Adrenal gland (tissue), 9 donors: ENCODE measurements at regions not wholly inside any gene's neighbourhood (a gene's known extent, or its start where the extent isn't known, plus 50 kb on each side); places are given as distances from the start of the nearest gene placed in this dataset.

Experiments
- DNase-seq, 7 donors: peaks; one replicate each; pipeline ENCODE4 v3.0.0-alpha.2; 2019 to 2020
- H3K27ac ChIP-seq, 5 donors: fragments of 200-600 bp; sonication (generic) in 4 of 5; 1 replicate in 3 of 5; 2 replicates in 2 of 5; pipeline versions ENCODE4 v1.5.1 to v1.8.0; 2016 to 2020; ENCODE audit warnings: mild to moderate bottlenecking in 1 of 5
- H3K27me3 ChIP-seq: fragments of 200-600 bp; 2 replicates; pipeline ENCODE4 v1.8.0; 2021
- H3K36me3 ChIP-seq, 2 donors: fragments of 200-600 bp; replicated peaks in 1 of 2; 1 replicate in 1 of 2; 2 replicates in 1 of 2; pipeline versions ENCODE4 v1.5.1 to v1.8.0; 2018 to 2022
- H3K4me1 ChIP-seq, 2 donors: fragments of 200-600 bp; replicated peaks in 1 of 2; 1 replicate in 1 of 2; 2 replicates in 1 of 2; pipeline versions ENCODE4 v1.5.1 to v1.8.0; 2018 to 2021
- H3K4me3 ChIP-seq, 4 donors: fragments of 200-600 bp; sonication (generic) in 3 of 4; one replicate each; pipeline ENCODE4 v1.5.1; 2016 to 2018
- H3K9me3 ChIP-seq, 3 donors: fragments of 200-600 bp; sonication (generic) in 1 of 3; replicated peaks in 1 of 3; 1 replicate in 2 of 3; 2 replicates in 1 of 3; pipeline versions ENCODE4 v1.5.1 to v1.8.0; 2016 to 2021
- CTCF ChIP-seq, 6 experiments: fragments of 450-650 bp in 4 of 6; fragments of 200-600 bp in 2 of 6; sonication (generic) in 1 of 6; IDR thresholded peaks; 1 replicate in 5 of 6; 2 replicates in 1 of 6; pipeline versions ENCODE4 v1.5.1 to v1.8.0; 2016 to 2021; ENCODE audit warnings: antibody characterized with exemption in 6 of 6, mild to moderate bottlenecking in 2 of 6, moderate library complexity in 1 of 6
- POLR2A ChIP-seq, 2 donors: fragments of 450-650 bp; IDR thresholded peaks; one replicate each; pipeline ENCODE4 v1.6.1; 2017; ENCODE audit warnings: antibody characterized with exemption in 2 of 2, mild to moderate bottlenecking in 2 of 2, moderate library complexity in 1 of 2
- WGBS, 4 donors: extraction: QIAGEN DNeasy Blood & Tissue Kit in 2 of 4; methylation state at CpG; one replicate each; pipeline versions ENCODE4 v1.1.5 to v1.1.7; 2013 to 2017; 5-methylcytosine and 5-hydroxymethylcytosine counted together
- intact Hi-C, 2 donors: fragments of 100-400 bp; cut with DNase I; formaldehyde crosslinking; loops; one replicate each; pipeline versions ENCODE4 v1.14.1 to v1.15.0; 2022 to 2023
- donor health status: healthy with polysubstance abuse.
- donor health status: Bipolar disorder and iron deficiency.
- donor health status: DM: yes; HTN: yes; CAD: no.
- donor health status: DM: no; HTN: no; CAD: no.
- donor health status: DM: no; HTN: no; CAD: no.

DNA sequence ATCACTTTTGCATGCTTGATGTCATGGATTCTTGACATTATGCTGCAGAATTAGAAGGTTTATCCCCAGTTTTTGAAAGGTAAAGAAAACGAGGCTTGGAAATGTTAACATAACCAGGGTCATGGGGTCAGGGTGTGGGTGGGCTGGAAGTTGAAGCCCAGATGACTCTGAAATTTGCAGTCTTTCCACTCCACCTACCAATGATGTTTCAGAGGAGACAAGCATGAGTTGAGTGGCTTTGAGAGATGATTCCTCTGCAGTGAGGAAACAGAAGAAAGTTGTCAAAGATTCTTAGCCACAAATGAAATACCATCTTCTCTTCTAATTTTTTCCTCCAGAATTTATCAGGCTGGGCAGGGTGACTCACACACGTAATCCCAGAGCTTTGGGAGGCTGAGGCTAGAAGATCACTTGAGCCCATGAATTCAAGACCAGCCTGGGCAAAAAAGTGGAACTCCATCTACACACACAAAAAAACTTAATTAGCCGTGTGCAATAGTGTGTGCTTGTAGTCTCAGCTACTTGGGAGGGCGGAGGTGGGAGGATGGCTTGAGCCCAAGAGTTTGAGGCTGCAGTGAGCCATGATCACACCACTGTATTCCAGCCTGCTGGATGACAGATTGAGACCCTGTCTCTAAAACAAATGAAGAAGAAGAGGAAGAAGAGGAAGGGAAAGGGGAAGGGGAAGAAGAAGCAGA is 239.1 kb upstream of the AUTS2 start:
- Histone ChIP-seq H3K27ac (no peak overlapping the region), H3K4me1 (no peaks in the 10 kb centered on the region), H3K27me3 (no peaks in the 10 kb centered on the region), H3K36me3 (no peaks in the 10 kb centered on the region), H3K4me3 (no peak overlapping the region), H3K9me3 (no peaks in the 10 kb centered on the region)
- WGBS, 4 donors, result 46 to 71% (median 62%) methylated on average over 4 of the region's 4 CpGs
- intact Hi-C loops, result no loop called here
- DNase-seq, result no peak
- TF ChIP-seq POLR2A (IDR thresholded peaks at IDR 0.05), result no peak
- no peak for TF ChIP-seq CTCF (IDR thresholded peaks at IDR 0.05)

GRCh38 chr7:69360913-69361312 is 237.4 kb upstream of the AUTS2 start:
- no peaks in the 10 kb centered on the region for H3K4me1 ChIP-seq
- no peaks in the 10 kb centered on the region for H3K9me3 ChIP-seq
- H3K36me3 ChIP-seq, result no peaks in the 10 kb centered on the region
- WGBS, 4 donors, result 72 to 78% (median 73%) methylated on average over 5 of the region's 5 CpGs
- intact Hi-C loops, result no loop called here
- DNase-seq, result no peak
- TF ChIP-seq POLR2A (IDR thresholded peaks at IDR 0.05) (no peak), CTCF (IDR thresholded peaks at IDR 0.05) (no peak)
- no peaks in the 10 kb centered on the region for H3K27me3 ChIP-seq
- H3K27ac ChIP-seq, result no peak overlapping the region
- no peak overlapping the region for H3K4me3 ChIP-seq

GRCh38 chr7:69363136-69363535 is 235.1 kb upstream of the AUTS2 start:
- DNase-seq, result no peak
- H3K4me3 ChIP-seq, result no peak overlapping the region
- H3K27me3 ChIP-seq, result no peaks in the 10 kb centered on the region
- intact Hi-C loops, result no loop called here
- TF ChIP-seq POLR2A (IDR thresholded peaks at IDR 0.05), result no peak
- no peak for TF ChIP-seq CTCF (IDR thresholded peaks at IDR 0.05)
- 90 to 94% (median 93%) methylated on average over 9 of the region's 9 CpGs for WGBS, 4 donors
- no peaks in the 10 kb centered on the region for H3K36me3 ChIP-seq
- no peaks in the 10 kb centered on the region for H3K9me3 ChIP-seq
- no peak overlapping the region for H3K27ac ChIP-seq
- no peaks in the 10 kb centered on the region for H3K4me1 ChIP-seq

GRCh38 chr7:69364813-69365643 is 233.2 kb upstream of the AUTS2 start:
- Histone ChIP-seq H3K36me3 (no peaks in the 10 kb centered on the region), H3K27me3 (no peaks in the 10 kb centered on the region), H3K27ac (no peak overlapping the region), H3K9me3 (no peaks in the 10 kb centered on the region), H3K4me3 (no peak overlapping the region), H3K4me1 (no peaks in the 10 kb centered on the region)
- TF ChIP-seq CTCF (IDR thresholded peaks at IDR 0.05) (no peak), POLR2A (IDR thresholded peaks at IDR 0.05) (no peak)
- no peak for DNase-seq
- intact Hi-C loops, result no loop called here
- 65 to 80% (median 75%) methylated on average over 9 of the region's 9 CpGs for WGBS, 4 donors
